GM21619 (cell line): ENCODE measurements at regions not wholly inside any gene's neighbourhood (a gene's known extent, or its start where the extent isn't known, plus 50 kb on each side); places are given as distances from the start of the nearest gene placed in this dataset.

Experiments
- ATAC-seq: cut with Tn5 transposase; IDR thresholded peaks from one replicate; pipeline ENCODE4 v1.9.1; 2021; ENCODE audit not compliant: unreplicated experiment

- ATAC-seq = no peak
Measured at GRCh38 chr2:160630801-160631590, 137.4 kb upstream of the RBMS1 start.

- ATAC-seq = no peak
Measured at GRCh38 chr2:160632084-160632975, 138.7 kb upstream of the RBMS1 start.

- no peak for ATAC-seq
Measured at GRCh38 chr2:160634436-160634835, 140.8 kb upstream of the RBMS1 start.

DNA sequence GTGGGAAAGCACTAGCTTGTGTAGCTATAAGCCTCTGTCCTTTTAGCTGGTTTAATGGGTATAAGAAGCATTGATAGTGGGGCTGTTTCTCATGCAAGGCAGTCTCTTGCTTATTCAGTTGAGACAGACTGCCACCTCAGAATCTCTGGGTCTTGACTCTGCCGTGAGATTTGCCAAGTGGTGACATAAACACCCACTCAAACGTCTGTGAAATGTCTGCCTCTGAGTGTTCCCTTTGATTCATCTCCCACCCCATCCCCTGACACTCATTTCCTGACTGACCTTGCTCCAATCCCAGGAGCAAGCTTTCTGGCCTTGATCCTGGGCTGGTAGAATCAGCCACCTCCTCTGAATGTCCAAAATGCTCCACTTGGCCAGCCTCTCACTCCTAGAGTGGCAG, 141.9 kb upstream of the RBMS1 start:
- no peak for ATAC-seq

GRCh38 chr2:160639472-160639871, 145.9 kb upstream of the RBMS1 start:
- no peak for ATAC-seq

- no peak for ATAC-seq
Measured at GRCh38 chr2:160646684-160647444, 153.3 kb upstream of the RBMS1 start.

GRCh38 chr2:160647967-160648685, 154.5 kb upstream of the RBMS1 start:
- no peak for ATAC-seq

DNA sequence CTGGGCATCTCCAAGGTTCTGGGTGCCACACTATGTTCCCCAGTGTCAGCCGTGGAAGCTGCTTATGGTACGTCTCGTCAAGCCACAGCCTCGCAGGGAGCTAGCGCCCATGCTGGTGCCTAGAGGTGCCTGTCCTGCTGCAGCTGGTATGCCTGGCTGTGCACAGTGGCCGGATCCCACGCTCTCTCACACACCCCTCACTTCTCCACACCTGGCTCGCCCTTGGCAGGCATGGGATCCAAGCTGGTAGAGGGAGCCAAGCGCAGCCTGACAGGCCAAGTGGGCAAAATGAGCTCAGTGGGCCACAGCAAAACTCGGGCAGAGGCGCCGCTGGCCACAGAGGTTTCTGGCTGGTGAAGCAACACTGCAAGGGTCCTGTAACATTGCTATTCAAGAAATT, 156.1 kb upstream of the RBMS1 start:
- ATAC-seq = no peak

GRCh38 chr2:160650196-160651118, 156.8 kb upstream of the RBMS1 start:
- ATAC-seq = no peak

- ATAC-seq = no peak
Measured at GRCh38 chr2:160651416-160652200, 158.0 kb upstream of the RBMS1 start.

DNA sequence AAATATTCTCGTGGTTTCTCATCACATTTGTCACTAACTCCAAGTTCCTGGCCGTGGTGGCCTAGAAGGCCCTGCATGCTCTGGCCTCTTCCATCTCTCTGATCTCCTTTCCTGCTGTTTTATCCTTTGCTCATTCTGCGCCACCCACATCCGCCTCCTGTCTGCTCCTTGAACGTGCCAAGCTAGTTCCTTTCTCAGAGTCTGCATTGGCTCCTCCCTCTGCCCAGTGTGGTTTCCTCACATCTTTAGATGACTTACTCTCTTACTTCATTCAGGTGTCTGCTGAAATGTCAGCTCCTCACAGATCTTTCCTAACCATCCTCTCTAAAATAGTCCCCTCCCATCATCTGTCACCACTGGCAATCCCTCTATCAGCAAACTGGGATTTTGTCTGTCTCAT, 158.6 kb upstream of the RBMS1 start:
- ATAC-seq = peak; percentile 69

- ATAC-seq = no peak
Measured at GRCh38 chr2:160657196-160657595, 163.6 kb upstream of the RBMS1 start.

- ATAC-seq = no peak
Measured at GRCh38 chr2:160658851-160659250, 165.2 kb upstream of the RBMS1 start.

- ATAC-seq = no peak
Measured at GRCh38 chr2:160660741-160661140, 167.1 kb upstream of the RBMS1 start.

GRCh38 chr2:160664603-160665140, 171.1 kb upstream of the RBMS1 start:
- no peak for ATAC-seq

DNA sequence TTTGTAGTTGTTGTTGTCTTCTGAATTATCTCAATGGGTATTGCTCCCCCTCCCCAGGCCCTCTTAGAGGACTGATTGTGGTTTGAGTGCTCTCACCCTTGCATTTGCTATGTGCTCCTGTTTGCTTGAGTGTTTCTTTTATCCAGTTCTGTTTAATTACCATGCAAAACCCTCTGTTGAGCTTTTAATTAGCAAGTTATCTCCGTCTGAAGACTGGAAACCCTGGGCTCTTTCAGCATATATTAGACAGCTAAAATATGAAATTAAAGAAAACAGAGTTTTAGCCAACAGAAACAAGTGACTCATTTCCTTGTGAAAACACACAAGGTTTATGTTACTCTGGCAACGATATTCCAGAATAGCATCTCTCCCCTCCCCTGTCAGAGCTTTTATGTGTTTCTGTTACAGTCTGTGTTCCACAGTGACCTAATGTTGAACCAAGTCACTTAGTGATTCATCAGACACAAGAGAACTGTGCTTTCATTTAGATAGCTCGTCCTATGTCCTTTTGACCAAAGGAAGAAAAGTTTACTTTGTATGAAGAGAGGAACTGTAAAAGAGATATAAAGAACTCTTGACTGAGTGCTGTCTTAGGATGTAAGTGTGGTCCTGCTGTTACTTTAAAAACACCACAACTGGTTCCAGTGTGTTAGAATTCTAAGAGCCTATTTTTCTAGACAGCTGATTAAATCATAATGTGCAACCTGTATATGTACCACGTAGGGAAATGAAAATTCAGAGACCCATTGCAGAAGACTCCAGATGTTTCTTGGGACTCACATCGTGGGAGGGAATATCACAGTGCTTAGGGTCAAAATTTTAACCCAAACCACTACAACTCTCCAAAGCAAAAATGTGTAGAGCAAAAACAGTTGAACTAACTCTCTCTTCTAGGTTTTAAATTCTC, 172.8 kb upstream of the RBMS1 start:
- peak; percentile 90 for ATAC-seq

- no peak for ATAC-seq
Measured at GRCh38 chr2:160667811-160668210, 174.2 kb upstream of the RBMS1 start.

- ATAC-seq = no peak
Measured at GRCh38 chr2:160670618-160671017, 177.0 kb upstream of the RBMS1 start.
